OCI-LY3 (cell line): ENCODE measurements at regions not wholly inside any gene's neighbourhood (a gene's known extent, or its start where the extent isn't known, plus 50 kb on each side); places are given as distances from the start of the nearest gene placed in this dataset.

ENCODE experiments used
- CTCF ChIP-seq: fragments of 200-600, 300-600 bp; sonication (generic); IDR thresholded peaks from 2 replicates; pipeline ENCODE4 v1.5.1; 2014; ENCODE audit warnings: antibody characterized with exemption, low read length, low read depth
- EZH2phosphoT487 ChIP-seq: fragments of 200-600 bp; shearing (Covaris generic); IDR thresholded peaks from 2 replicates; pipeline ENCODE4 v1.6.1; 2018; ENCODE audit warnings: antibody characterized with exemption, mixed run types, low read depth

DNA sequence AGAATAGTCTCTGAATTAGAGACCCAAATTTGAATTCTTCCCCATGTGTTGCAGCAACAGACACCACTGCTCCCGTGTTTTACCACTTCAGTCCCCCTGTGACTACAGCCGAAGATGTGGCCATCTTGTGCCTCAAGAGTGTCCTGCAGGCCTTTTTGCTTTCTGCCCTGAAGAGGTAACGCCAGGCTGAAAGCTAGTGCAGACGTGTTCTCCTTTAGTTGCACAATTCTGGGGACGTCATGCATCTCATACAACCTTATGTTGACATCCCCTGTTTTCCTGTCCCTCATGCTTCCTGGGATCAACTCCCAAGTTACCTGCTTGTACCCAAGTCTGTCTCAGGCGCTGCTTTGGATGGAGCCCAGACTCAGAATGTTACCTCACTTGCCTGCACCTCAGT, 69.1 kb upstream of the SLC22A23 start:
- TF ChIP-seq CTCF (no peak), EZH2phosphoT487 (no peak)
